GM23338 (cell line): ENCODE measurements at regions not wholly inside any gene's neighbourhood (a gene's known extent, or its start where the extent isn't known, plus 50 kb on each side); places are given as distances from the start of the nearest gene placed in this dataset.
A peak's percentile ranks its signal among the peaks of the same experiment; 100 is the strongest.

Experiments used
- ATAC-seq: fragments of 200-7000 bp; cut with Tn5 transposase; 3 replicates; pipeline ENCODE4 v1.9.1; 2020
- DNase-seq: peaks from one replicate; pipeline ENCODE4 v3.0.0-alpha.2; 2015; ENCODE audit warnings: low spot score
- H2AFZ ChIP-seq: fragments of 200-600 bp; sonication (generic); 2 replicates; pipeline ENCODE4 v1.8.0; 2016; ENCODE audit warnings: antibody characterized with exemption, mild to moderate bottlenecking, moderate library complexity
- H3F3A ChIP-seq: fragments of 200-600 bp; sonication (generic); replicated peaks from 2 replicates; pipeline ENCODE4 v1.8.0; 2017; ENCODE audit warnings: antibody characterized with exemption, mixed run types, low read depth
- H3K27ac ChIP-seq: fragments of 200-600 bp; sonication (generic); 2 replicates; pipeline ENCODE4 v1.6.1; 2016; ENCODE audit warnings: low read depth
- H3K27me3 ChIP-seq: fragments of 200-600 bp; sonication (generic); 2 replicates; pipeline ENCODE4 v1.8.0; 2016; ENCODE audit warnings: mild to moderate bottlenecking, mixed run types, moderate library complexity; ENCODE audit not compliant: insufficient read depth
- H3K36me3 ChIP-seq: fragments of 200-600 bp; sonication (generic); 2 replicates; pipeline ENCODE4 v1.8.0; 2016; ENCODE audit warnings: mild to moderate bottlenecking; ENCODE audit not compliant: insufficient read depth
- H3K4me1 ChIP-seq: fragments of 200-600 bp; sonication (generic); 2 replicates; pipeline ENCODE4 v1.8.0; 2016; ENCODE audit warnings: mild to moderate bottlenecking, moderate library complexity; ENCODE audit not compliant: insufficient read depth
- H3K4me2 ChIP-seq: fragments of 200-600 bp; sonication (generic); 2 replicates; pipeline ENCODE4 v1.7.1; 2017; ENCODE audit warnings: mixed run types
- H3K4me3 ChIP-seq: fragments of 200-600 bp; sonication (generic); 2 replicates; pipeline ENCODE4 v1.6.1; 2016; ENCODE audit warnings: mixed run types
- H3K79me2 ChIP-seq: fragments of 200-600 bp; sonication (generic); replicated peaks from 2 replicates; pipeline ENCODE4 v1.8.0; 2017; ENCODE audit warnings: mild to moderate bottlenecking; ENCODE audit not compliant: insufficient read depth
- H3K9me2 ChIP-seq: fragments of 200-600 bp; sonication (generic); 2 replicates; pipeline ENCODE4 v1.8.0; 2017; ENCODE audit not compliant: insufficient read depth
- H4K20me1 ChIP-seq: fragments of 200-600 bp; sonication (generic); replicated peaks from 2 replicates; pipeline ENCODE4 v1.8.0; 2017; ENCODE audit warnings: mild to moderate bottlenecking; ENCODE audit not compliant: insufficient read depth
- H3K27ac Mint-ChIP-seq: 2 replicates; pipeline ENCODE4 v1.8.0; 2020; ENCODE audit warnings: inconsistent platforms, mild to moderate bottlenecking, moderate library complexity, mixed read lengths
- H3K27me3 Mint-ChIP-seq: 3 replicates; pipeline ENCODE4 v1.8.0; 2022; ENCODE audit warnings: low read depth, mild to moderate bottlenecking, moderate library complexity, mixed read lengths, inconsistent platforms; ENCODE audit not compliant: insufficient read depth, poor library complexity
- H3K36me3 Mint-ChIP-seq: 3 replicates; pipeline ENCODE4 v1.8.0; 2021; ENCODE audit warnings: low read depth, mild to moderate bottlenecking, inconsistent platforms, moderate library complexity, mixed read lengths
- H3K4me1 Mint-ChIP-seq: 3 replicates; pipeline ENCODE4 v1.8.0; 2020; ENCODE audit warnings: mild to moderate bottlenecking, inconsistent platforms, mixed read lengths
- H3K4me3 Mint-ChIP-seq: 3 replicates; pipeline ENCODE4 v1.8.0; 2021; ENCODE audit warnings: moderate library complexity, mild to moderate bottlenecking, inconsistent platforms, mixed read lengths
- H3K9me3 Mint-ChIP-seq: 3 replicates; pipeline ENCODE4 v1.8.0; 2020; ENCODE audit warnings: moderate library complexity, mild to moderate bottlenecking, inconsistent platforms, mixed read lengths
- CTCF ChIP-seq, 2 experiments: fragments of 200-600 bp in 1 of 2; sonication (generic) in 1 of 2; conservative IDR thresholded peaks; 2 replicates each; pipeline versions ENCODE4 v1.5.1 to v1.6.1; 2016 to 2017; ENCODE audit warnings: antibody characterized with exemption in 2 of 2, low read depth in 2 of 2, mild to moderate bottlenecking in 2 of 2, moderate library complexity in 1 of 2
- ETS1 ChIP-seq: IDR thresholded peaks from 2 replicates; pipeline ENCODE4 v1.6.1; 2016; ENCODE audit warnings: antibody characterized with exemption
- EZH2 ChIP-seq: fragments of 200-600 bp; sonication (generic); IDR thresholded peaks from one replicate; pipeline ENCODE4 v1.8.0; 2017; ENCODE audit warnings: antibody characterized with exemption, mild to moderate bottlenecking, low read depth; ENCODE audit not compliant: unreplicated experiment
- EZH2phosphoT487 ChIP-seq: fragments of 200-600 bp; sonication (generic); IDR thresholded peaks from one replicate; pipeline ENCODE4 v1.8.1; 2018; ENCODE audit warnings: antibody characterized with exemption; ENCODE audit not compliant: unreplicated experiment
- JUNB ChIP-seq: IDR thresholded peaks from one replicate; pipeline ENCODE4 v1.6.1; 2016; ENCODE audit warnings: antibody characterized with exemption; ENCODE audit not compliant: unreplicated experiment
- NANOG ChIP-seq: IDR thresholded peaks from 2 replicates; pipeline ENCODE4 v1.6.1; 2016; ENCODE audit warnings: antibody characterized with exemption, borderline replicate concordance
- POLR2AphosphoS5 ChIP-seq: IDR thresholded peaks from 2 replicates; pipeline ENCODE4 v1.6.1; 2016; ENCODE audit warnings: antibody characterized with exemption, low read depth
- REST ChIP-seq: IDR thresholded peaks from one replicate; pipeline ENCODE4 v1.6.1; 2018; ENCODE audit warnings: antibody characterized with exemption; ENCODE audit not compliant: unreplicated experiment
- STAT1 ChIP-seq: IDR thresholded peaks from one replicate; pipeline ENCODE4 v1.6.1; 2016; ENCODE audit warnings: antibody characterized with exemption; ENCODE audit not compliant: unreplicated experiment
- ZNF114 ChIP-seq: fragments of 250-450 bp; sonication (Bioruptor Pico); IDR thresholded peaks from 2 replicates; pipeline ENCODE4 v1.5.0; 2020; ENCODE audit warnings: mild to moderate bottlenecking, moderate library complexity
- ZNF331 ChIP-seq: fragments of 250-450 bp; sonication (Bioruptor Pico); IDR thresholded peaks from 2 replicates; pipeline ENCODE4 v1.5.0; 2020; ENCODE audit warnings: low read depth, mild to moderate bottlenecking, moderate library complexity

GRCh38 chr15:47614360-47615011, 102.8 kb upstream of the SEMA6D start (continued):
- TF ChIP-seq CTCF (conservative IDR thresholded peaks at IDR 0.05; ENCODE audit: low read depth in 2 of 2) (peak in 1 of 2 experiments; percentile 31; a peak in 2 of 4 replicates), EZH2phosphoT487 (no peak)

GRCh38 chr15:47616876-47617275, 100.4 kb upstream of the SEMA6D start:
- Histone ChIP-seq H3K9me2 (no peaks in the 10 kb centered on the region; the same call in 1 of the 2 replicates), H3F3A (no peaks in the 10 kb centered on the region), H3K4me1 (no peaks in the 10 kb centered on the region), H3K79me2 (no peaks in the 10 kb centered on the region), H3K4me2 (no peak overlapping the region), H2AFZ (peak overlapping the region; percentile 74), H3K27me3 (no peaks in the 10 kb centered on the region), H3K27ac (no peak overlapping the region), H4K20me1 (no peaks in the 10 kb centered on the region), H3K36me3 (no peaks in the 10 kb centered on the region), H3K4me3 (no peak overlapping the region)
- DNase-seq = no peak
- Mint-ChIP-seq H3K9me3 (no peaks in the 10 kb centered on the region), H3K4me1 (peaks cover 11% of the 10 kb centered on the region), H3K27me3 (peaks cover 2% of the 10 kb centered on the region), H3K27ac (no peak overlapping the region), H3K4me3 (no peak overlapping the region), H3K36me3 (no peaks in the 10 kb centered on the region)
- no peak for ATAC-seq
- TF ChIP-seq NANOG (no peak), JUNB (no peak), REST (no peak), ZNF114 (CRISPR knock-in tag) (no peak), ZNF331 (CRISPR knock-in tag) (no peak), STAT1 (no peak), EZH2 (no peak), EZH2phosphoT487 (no peak), ETS1 (no peak), CTCF (conservative IDR thresholded peaks at IDR 0.05; ENCODE audit: low read depth in 2 of 2) (no peak), POLR2AphosphoS5 (no peak)
